HCT116 (cell line): ENCODE measurements at regions not wholly inside any gene's neighbourhood (a gene's known extent, or its start where the extent isn't known, plus 50 kb on each side); places are given as distances from the start of the nearest gene placed in this dataset.

ENCODE experiments used
- EGR1 ChIP-seq: IDR thresholded peaks from 2 replicates; pipeline ENCODE4 v1.6.1; 2012; ENCODE audit warnings: low read depth
- EZH2 ChIP-seq: fragments of 200-600 bp; sonication (generic); IDR thresholded peaks from 2 replicates; pipeline ENCODE4 v1.6.1; 2017; ENCODE audit warnings: antibody characterized with exemption, mixed run types
- JUND ChIP-seq: IDR thresholded peaks from 2 replicates; pipeline ENCODE4 v1.6.1; 2012
- POLR2A ChIP-seq: IDR thresholded peaks from 2 replicates; pipeline ENCODE4 v1.7.0; 2011; ENCODE audit warnings: borderline replicate concordance; ENCODE audit not compliant: insufficient read depth, insufficient read length; ENCODE audit errors: extremely low read depth
- RAD21 ChIP-seq: IDR thresholded peaks from 2 replicates; pipeline ENCODE4 v1.6.1; 2012; ENCODE audit warnings: low read depth, mild to moderate bottlenecking
- SP1 ChIP-seq: IDR thresholded peaks from 2 replicates; pipeline ENCODE4 v1.6.1; 2012; ENCODE audit warnings: low read depth
- SRF ChIP-seq: IDR thresholded peaks from 2 replicates; pipeline ENCODE4 v1.6.1; 2012; ENCODE audit warnings: low read depth
- YY1 ChIP-seq: IDR thresholded peaks from 2 replicates; pipeline ENCODE4 v1.6.1; 2011; ENCODE audit warnings: low read length, low read depth, moderate library complexity, mild to moderate bottlenecking; ENCODE audit not compliant: insufficient replicate concordance; ENCODE audit errors: extremely low read depth
- TF ChIP-seq, protein P1 (sequence below), 3 experiments: fragments of 200-600 bp in 1 of 3; sonication (generic) in 1 of 3; IDR thresholded peaks in 2 of 3; conservative IDR thresholded peaks in 1 of 3; 2 replicates each; pipeline ENCODE4 v1.5.1; 2012 to 2017; ENCODE audit warnings: low read depth in 2 of 3, low read length in 2 of 3, antibody characterized with exemption in 1 of 3, borderline replicate concordance in 1 of 3, control low read depth in 1 of 3, mild to moderate bottlenecking in 1 of 3, mixed read lengths in 1 of 3, mixed run types in 1 of 3, moderate library complexity in 1 of 3; ENCODE audit not compliant: insufficient read depth in 1 of 3
- TF ChIP-seq, protein P2 (sequence below): IDR thresholded peaks from 2 replicates; pipeline ENCODE4 v1.6.1; 2011; ENCODE audit warnings: mild to moderate bottlenecking, low read length, moderate library complexity; ENCODE audit not compliant: insufficient replicate concordance; ENCODE audit errors: extremely low read depth
- TF ChIP-seq, protein P3 (sequence below): IDR thresholded peaks from 2 replicates; pipeline ENCODE4 v1.6.1; 2012
- TF ChIP-seq, protein P4 (sequence below): IDR thresholded peaks from 2 replicates; pipeline ENCODE4 v1.6.1; 2012

DNA sequence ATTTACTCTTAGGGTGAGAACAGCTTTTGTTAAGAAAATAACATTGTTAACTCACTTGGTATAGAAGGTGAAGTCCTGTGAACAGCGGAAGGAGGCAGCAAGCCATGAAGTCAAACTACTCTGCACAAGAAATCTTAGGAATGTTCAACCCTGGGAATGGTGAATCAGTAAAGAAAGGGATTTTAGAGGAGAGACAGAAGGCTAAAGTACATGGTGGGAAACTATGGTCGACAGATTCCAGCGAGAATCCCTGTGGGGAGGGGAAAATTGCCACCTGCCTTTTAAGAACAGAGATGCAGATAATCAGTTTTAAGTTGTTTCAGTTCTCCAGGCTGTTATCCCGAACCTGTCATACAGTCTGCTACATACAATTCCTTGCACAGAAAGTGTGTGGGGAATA lies 63.2 kb upstream of the PTPRR start:
- TF ChIP-seq EZH2, result no peak
- no peak for TF ChIP-seq RAD21
- TF ChIP-seq, protein P1, sequence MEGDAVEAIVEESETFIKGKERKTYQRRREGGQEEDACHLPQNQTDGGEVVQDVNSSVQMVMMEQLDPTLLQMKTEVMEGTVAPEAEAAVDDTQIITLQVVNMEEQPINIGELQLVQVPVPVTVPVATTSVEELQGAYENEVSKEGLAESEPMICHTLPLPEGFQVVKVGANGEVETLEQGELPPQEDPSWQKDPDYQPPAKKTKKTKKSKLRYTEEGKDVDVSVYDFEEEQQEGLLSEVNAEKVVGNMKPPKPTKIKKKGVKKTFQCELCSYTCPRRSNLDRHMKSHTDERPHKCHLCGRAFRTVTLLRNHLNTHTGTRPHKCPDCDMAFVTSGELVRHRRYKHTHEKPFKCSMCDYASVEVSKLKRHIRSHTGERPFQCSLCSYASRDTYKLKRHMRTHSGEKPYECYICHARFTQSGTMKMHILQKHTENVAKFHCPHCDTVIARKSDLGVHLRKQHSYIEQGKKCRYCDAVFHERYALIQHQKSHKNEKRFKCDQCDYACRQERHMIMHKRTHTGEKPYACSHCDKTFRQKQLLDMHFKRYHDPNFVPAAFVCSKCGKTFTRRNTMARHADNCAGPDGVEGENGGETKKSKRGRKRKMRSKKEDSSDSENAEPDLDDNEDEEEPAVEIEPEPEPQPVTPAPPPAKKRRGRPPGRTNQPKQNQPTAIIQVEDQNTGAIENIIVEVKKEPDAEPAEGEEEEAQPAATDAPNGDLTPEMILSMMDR (IDR thresholded peaks at IDR 0.05 in 2 of 3, conservative IDR thresholded peaks at IDR 0.05 in 1 of 3; ENCODE audit: borderline replicate concordance in 1 of 3, insufficient read depth in 1 of 3, low read depth in 2 of 3, low read length in 2 of 3), result no peak
- TF ChIP-seq POLR2A, result no peak
- TF ChIP-seq SRF, result no peak
- TF ChIP-seq, protein P2, sequence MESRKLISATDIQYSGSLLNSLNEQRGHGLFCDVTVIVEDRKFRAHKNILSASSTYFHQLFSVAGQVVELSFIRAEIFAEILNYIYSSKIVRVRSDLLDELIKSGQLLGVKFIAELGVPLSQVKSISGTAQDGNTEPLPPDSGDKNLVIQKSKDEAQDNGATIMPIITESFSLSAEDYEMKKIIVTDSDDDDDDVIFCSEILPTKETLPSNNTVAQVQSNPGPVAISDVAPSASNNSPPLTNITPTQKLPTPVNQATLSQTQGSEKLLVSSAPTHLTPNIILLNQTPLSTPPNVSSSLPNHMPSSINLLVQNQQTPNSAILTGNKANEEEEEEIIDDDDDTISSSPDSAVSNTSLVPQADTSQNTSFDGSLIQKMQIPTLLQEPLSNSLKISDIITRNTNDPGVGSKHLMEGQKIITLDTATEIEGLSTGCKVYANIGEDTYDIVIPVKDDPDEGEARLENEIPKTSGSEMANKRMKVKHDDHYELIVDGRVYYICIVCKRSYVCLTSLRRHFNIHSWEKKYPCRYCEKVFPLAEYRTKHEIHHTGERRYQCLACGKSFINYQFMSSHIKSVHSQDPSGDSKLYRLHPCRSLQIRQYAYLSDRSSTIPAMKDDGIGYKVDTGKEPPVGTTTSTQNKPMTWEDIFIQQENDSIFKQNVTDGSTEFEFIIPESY, result no peak
- no peak for TF ChIP-seq EGR1
- TF ChIP-seq, protein P3, sequence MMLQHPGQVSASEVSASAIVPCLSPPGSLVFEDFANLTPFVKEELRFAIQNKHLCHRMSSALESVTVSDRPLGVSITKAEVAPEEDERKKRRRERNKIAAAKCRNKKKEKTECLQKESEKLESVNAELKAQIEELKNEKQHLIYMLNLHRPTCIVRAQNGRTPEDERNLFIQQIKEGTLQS, result no peak
- TF ChIP-seq JUND, result no peak
- TF ChIP-seq YY1, result no peak
- TF ChIP-seq, protein P4, sequence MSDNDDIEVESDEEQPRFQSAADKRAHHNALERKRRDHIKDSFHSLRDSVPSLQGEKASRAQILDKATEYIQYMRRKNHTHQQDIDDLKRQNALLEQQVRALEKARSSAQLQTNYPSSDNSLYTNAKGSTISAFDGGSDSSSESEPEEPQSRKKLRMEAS, result no peak
- no peak for TF ChIP-seq SP1
